ENCODE measurements at regions not wholly inside any gene's neighbourhood (a gene's known extent, or its start where the extent isn't known, plus 50 kb on each side); places are given as distances from the start of the nearest gene placed in this dataset.

DNA sequence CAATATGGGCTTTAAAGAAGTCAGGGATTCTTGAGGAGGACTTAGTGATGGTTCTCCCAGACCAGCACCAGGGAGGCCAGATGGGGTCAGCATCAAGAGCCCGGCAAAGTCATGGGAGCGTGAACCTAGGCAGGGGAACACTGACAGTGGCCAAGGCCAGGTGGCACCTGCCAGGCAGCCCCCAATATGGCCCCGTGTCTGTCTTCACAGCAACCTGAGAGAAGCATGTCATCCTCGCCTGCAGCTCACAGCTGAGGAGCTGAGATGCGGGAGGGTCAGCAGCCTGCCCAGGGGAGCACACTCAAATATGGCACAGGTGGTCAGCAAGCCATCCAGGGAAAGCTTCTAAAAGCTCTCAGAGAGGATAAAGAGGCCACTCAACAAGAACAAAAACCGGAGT lies 105.7 kb upstream of the GPC1 start:
- Histone ChIP-seq H3K27me3 (no peaks in the 10 kb centered on the region), H3K9me3 (peaks cover 0 to 4% (median 0%) of the 10 kb centered on the region in 4 donors), H3K36me3 (no peaks in the 10 kb centered on the region), H3K4me1 (no peaks in the 10 kb centered on the region), H3K4me3 (no peak overlapping the region), H3K27ac (no peak overlapping the region)
- DNase-seq = no peak
- TF ChIP-seq, protein P1, sequence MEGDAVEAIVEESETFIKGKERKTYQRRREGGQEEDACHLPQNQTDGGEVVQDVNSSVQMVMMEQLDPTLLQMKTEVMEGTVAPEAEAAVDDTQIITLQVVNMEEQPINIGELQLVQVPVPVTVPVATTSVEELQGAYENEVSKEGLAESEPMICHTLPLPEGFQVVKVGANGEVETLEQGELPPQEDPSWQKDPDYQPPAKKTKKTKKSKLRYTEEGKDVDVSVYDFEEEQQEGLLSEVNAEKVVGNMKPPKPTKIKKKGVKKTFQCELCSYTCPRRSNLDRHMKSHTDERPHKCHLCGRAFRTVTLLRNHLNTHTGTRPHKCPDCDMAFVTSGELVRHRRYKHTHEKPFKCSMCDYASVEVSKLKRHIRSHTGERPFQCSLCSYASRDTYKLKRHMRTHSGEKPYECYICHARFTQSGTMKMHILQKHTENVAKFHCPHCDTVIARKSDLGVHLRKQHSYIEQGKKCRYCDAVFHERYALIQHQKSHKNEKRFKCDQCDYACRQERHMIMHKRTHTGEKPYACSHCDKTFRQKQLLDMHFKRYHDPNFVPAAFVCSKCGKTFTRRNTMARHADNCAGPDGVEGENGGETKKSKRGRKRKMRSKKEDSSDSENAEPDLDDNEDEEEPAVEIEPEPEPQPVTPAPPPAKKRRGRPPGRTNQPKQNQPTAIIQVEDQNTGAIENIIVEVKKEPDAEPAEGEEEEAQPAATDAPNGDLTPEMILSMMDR (IDR thresholded peaks at IDR 0.05) = no peak
- TF ChIP-seq POLR2A (IDR thresholded peaks at IDR 0.05) = no peak

DNA sequence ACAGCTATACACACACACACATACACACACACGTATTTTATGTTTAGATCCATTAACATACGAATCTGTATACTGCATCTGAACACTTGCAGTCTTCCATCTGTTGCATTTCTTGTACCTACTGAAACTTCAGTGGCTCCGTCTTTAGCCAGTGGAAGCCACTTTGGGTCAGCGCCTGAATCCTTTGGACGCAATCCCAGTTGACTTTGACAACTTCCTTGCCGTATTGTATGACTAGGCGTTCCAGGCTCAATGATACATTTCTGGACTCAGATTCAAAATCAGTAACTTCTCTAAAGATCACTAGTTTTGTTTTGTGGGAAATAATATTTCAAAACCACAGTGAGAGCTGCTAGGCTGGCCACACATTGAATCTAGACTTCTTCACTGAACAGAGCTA lies 101.5 kb upstream of the GPC1 start:
- DNase-seq = no peak
- Histone ChIP-seq H3K4me3 (no peak overlapping the region), H3K27me3 (no peaks in the 10 kb centered on the region), H3K36me3 (no peaks in the 10 kb centered on the region), H3K4me1 (no peaks in the 10 kb centered on the region), H3K9me3 (peaks cover 0 to 4% (median 0%) of the 10 kb centered on the region in 4 donors), H3K27ac (no peak overlapping the region)
- no peak for TF ChIP-seq POLR2A (IDR thresholded peaks at IDR 0.05)
- TF ChIP-seq, protein P1 (IDR thresholded peaks at IDR 0.05) = no peak

DNA sequence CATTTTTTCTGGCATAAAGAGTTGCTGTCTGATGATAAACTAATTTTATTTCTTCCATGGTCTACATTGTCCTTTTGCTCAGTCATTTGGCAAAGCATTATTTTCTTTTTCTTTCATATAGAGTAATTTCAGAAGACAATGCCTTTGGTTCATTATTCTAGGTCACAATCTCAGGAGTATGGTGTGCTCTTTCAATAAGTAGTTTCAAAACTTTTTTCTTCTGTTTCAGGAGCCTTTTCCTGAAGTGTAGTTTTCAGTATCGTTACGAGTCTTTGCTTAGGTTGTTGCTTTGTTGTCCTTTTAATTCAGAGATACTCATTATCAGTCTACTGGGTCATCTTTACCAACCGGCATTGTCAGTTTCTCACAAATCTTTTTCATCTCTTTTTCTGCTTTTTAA lies 100.4 kb upstream of the GPC1 start:
- TF ChIP-seq, protein P1 (IDR thresholded peaks at IDR 0.05) = no peak
- no peak for TF ChIP-seq POLR2A (IDR thresholded peaks at IDR 0.05)
- no peak for DNase-seq
- Histone ChIP-seq H3K9me3 (no peaks in the 10 kb centered on the region), H3K4me3 (no peak overlapping the region), H3K27me3 (no peaks in the 10 kb centered on the region), H3K27ac (no peak overlapping the region), H3K36me3 (no peaks in the 10 kb centered on the region), H3K4me1 (no peaks in the 10 kb centered on the region)

DNA sequence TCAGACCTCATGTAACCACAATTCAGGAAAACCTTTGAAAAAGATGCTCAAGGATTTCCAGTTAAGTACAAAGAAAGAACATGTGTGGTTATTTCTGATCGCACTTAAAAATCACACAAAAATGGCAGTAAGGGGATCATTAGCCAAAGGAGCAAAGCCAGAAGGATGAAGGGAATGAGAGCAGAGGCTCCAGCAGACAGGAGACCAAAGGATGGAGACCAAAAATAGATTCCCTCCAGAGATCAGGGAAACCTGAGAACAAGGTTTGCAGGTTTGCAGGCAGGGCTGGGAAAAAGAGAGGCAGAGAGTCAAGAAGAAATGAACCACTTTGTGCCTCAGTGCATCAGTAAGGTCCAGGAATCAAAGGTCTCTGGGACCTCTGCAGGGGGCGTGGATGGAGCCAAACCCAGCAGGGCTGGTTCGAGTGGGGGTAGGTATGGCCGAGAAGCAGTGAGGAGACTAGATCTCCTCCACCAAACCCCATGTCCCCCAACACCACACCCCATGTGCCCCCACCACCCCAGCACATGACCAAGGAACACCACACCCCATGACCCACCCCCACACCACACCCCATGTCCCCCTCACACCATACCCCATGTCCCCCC lies 98.5 kb upstream of the GPC1 start:
- H3K4me3 ChIP-seq = no peak overlapping the region
- peak in 1 of 3 donors; percentile 3 for DNase-seq
- no peaks in the 10 kb centered on the region for H3K27me3 ChIP-seq
- H3K27ac ChIP-seq = no peak overlapping the region
- no peaks in the 10 kb centered on the region for H3K4me1 ChIP-seq
- TF ChIP-seq, protein P1 (IDR thresholded peaks at IDR 0.05) = no peak
- no peak for TF ChIP-seq POLR2A (IDR thresholded peaks at IDR 0.05)
- no peaks in the 10 kb centered on the region for H3K9me3 ChIP-seq
- no peaks in the 10 kb centered on the region for H3K36me3 ChIP-seq

DNA sequence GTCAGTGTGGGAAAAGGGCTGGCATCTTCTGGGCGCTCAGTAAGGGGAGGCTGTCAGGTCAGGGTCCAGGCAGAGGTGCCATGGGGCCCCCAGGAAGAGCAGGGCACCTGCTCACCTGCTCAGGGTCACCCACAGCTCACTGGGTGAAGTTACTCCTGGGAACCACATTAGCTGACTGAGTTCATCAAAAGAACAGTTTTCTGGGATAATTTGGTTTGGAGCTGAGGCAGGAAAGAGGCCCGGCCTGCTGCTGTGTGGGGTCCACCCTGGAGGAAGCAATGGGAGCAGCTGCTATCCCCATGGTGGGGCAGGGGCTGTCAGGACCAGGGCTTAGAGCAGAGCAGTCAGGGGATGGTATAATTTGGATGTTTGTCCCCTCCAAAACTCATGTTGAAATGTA lies 97.2 kb upstream of the GPC1 start:
- TF ChIP-seq POLR2A (IDR thresholded peaks at IDR 0.05) = no peak
- TF ChIP-seq, protein P1 (IDR thresholded peaks at IDR 0.05) = no peak

More for the DNA sequence above, 97.2 kb upstream of the GPC1 start:
- no peaks in the 10 kb centered on the region for H3K4me1 ChIP-seq
- H3K27me3 ChIP-seq = no peaks in the 10 kb centered on the region
- H3K4me3 ChIP-seq = no peak overlapping the region
- no peaks in the 10 kb centered on the region for H3K9me3 ChIP-seq
- no peak overlapping the region for H3K27ac ChIP-seq
- no peaks in the 10 kb centered on the region for H3K36me3 ChIP-seq
- peak in 1 of 3 donors; percentile 23 for DNase-seq
